CD14-positive monocyte (primary cell): ENCODE measurements at regions not wholly inside any gene's neighbourhood (a gene's known extent, or its start where the extent isn't known, plus 50 kb on each side); places are given as distances from the start of the nearest gene placed in this dataset.

Source experiments
- DNase-seq, 3 donors: peaks; one replicate each; pipeline ENCODE4 v3.0.0-alpha.2; 2011 to 2022
- H2AFZ ChIP-seq: 2 replicates; pipeline ENCODE4 v1.6.0; 2012; ENCODE audit warnings: mild to moderate bottlenecking, low read depth, low read length, inconsistent platforms; ENCODE audit not compliant: insufficient read depth, poor library complexity, severe bottlenecking
- H3K27ac ChIP-seq, 2 donors: 1 replicate in 1 of 2; 2 replicates in 1 of 2; pipeline ENCODE4 v1.5.1; 2012 to 2013; ENCODE audit warnings: low read length in 2 of 2, control low read depth in 1 of 2, inconsistent platforms in 1 of 2, low read depth in 1 of 2, mild to moderate bottlenecking in 1 of 2
- H3K27me3 ChIP-seq, 2 donors: one replicate each; pipeline versions ENCODE4 v1.6.0 to v1.6.1; 2011 to 2013; ENCODE audit warnings: low read length in 2 of 2; ENCODE audit not compliant: control insufficient read depth in 2 of 2, insufficient read depth in 2 of 2
- H3K36me3 ChIP-seq, 2 donors: replicated peaks in 1 of 2; 1 replicate in 1 of 2; 2 replicates in 1 of 2; pipeline versions ENCODE4 v1.5.1 to v1.6.1; 2012 to 2013; ENCODE audit warnings: low read length in 2 of 2, control low read depth in 1 of 2, inconsistent platforms in 1 of 2, mild to moderate bottlenecking in 1 of 2; ENCODE audit not compliant: insufficient read depth in 2 of 2, control insufficient read depth in 1 of 2
- H3K4me1 ChIP-seq, 2 donors: 1 replicate in 1 of 2; 2 replicates in 1 of 2; pipeline versions ENCODE4 v1.5.1 to v1.6.1; 2012 to 2013; ENCODE audit warnings: low read length in 2 of 2, control low read depth in 1 of 2, inconsistent platforms in 1 of 2, mild to moderate bottlenecking in 1 of 2, moderate library complexity in 1 of 2; ENCODE audit not compliant: insufficient read depth in 2 of 2, control insufficient read depth in 1 of 2
- H3K4me2 ChIP-seq: replicated peaks from 2 replicates; pipeline ENCODE3; 2012; ENCODE audit warnings: low read length, moderate library complexity, mild to moderate bottlenecking; ENCODE audit not compliant: poor library complexity, severe bottlenecking; ENCODE audit errors: extremely low read depth
- H3K4me3 ChIP-seq, 3 experiments: fragments of 200-600 bp in 1 of 3; sonication (generic) in 1 of 3; replicated peaks in 1 of 3; 1 replicate in 2 of 3; 2 replicates in 1 of 3; pipeline ENCODE4 v1.5.1; 2011 to 2013; ENCODE audit warnings: low read length in 3 of 3, mild to moderate bottlenecking in 3 of 3, control low read depth in 2 of 3, low read depth in 2 of 3, inconsistent platforms in 1 of 3, moderate library complexity in 1 of 3
- H3K79me2 ChIP-seq: 2 replicates; pipeline ENCODE4 v1.6.0; 2012; ENCODE audit warnings: mild to moderate bottlenecking, control low read depth, inconsistent platforms, low read length, moderate library complexity; ENCODE audit not compliant: insufficient read depth
- H3K9ac ChIP-seq: 2 replicates; pipeline ENCODE4 v1.6.0; 2017; ENCODE audit warnings: low read length, mild to moderate bottlenecking; ENCODE audit not compliant: insufficient read depth, poor library complexity, severe bottlenecking
- H3K9me3 ChIP-seq, 2 donors: replicated peaks in 1 of 2; 1 replicate in 1 of 2; 2 replicates in 1 of 2; pipeline versions ENCODE4 v1.5.1 to v1.6.1; 2012 to 2013; ENCODE audit warnings: low read length in 2 of 2, control low read depth in 1 of 2; ENCODE audit not compliant: control insufficient read depth in 1 of 2, insufficient read depth in 1 of 2
- H4K20me1 ChIP-seq: 2 replicates; pipeline ENCODE4 v1.6.0; 2012; ENCODE audit warnings: mild to moderate bottlenecking, low read length, control low read depth, moderate library complexity; ENCODE audit not compliant: insufficient read depth
- H3K27ac Mint-ChIP-seq, 7 donors: one replicate each; pipeline ENCODE4 v1.8.0; 2020; ENCODE audit warnings: mild to moderate bottlenecking in 7 of 7, mixed read lengths in 7 of 7, moderate library complexity in 6 of 7, inconsistent platforms in 2 of 7
- H3K27me3 Mint-ChIP-seq, 3 donors: one replicate each; pipeline ENCODE4 v1.8.0; 2021 to 2022; ENCODE audit warnings: low read depth in 3 of 3, mild to moderate bottlenecking in 3 of 3, mixed read lengths in 3 of 3, moderate library complexity in 3 of 3, inconsistent platforms in 1 of 3
- H3K36me3 Mint-ChIP-seq, 2 donors: one replicate each; pipeline ENCODE4 v1.8.0; 2020; ENCODE audit warnings: mixed read lengths in 2 of 2, inconsistent platforms in 1 of 2, mild to moderate bottlenecking in 1 of 2
- H3K4me1 Mint-ChIP-seq: one replicate; pipeline ENCODE4 v1.8.0; 2020; ENCODE audit warnings: mild to moderate bottlenecking, mixed read lengths
- H3K4me3 Mint-ChIP-seq, 2 donors: one replicate each; pipeline ENCODE4 v1.8.0; 2020; ENCODE audit warnings: mild to moderate bottlenecking in 2 of 2, mixed read lengths in 2 of 2, moderate library complexity in 1 of 2
- H3K9me3 Mint-ChIP-seq, 7 donors: one replicate each; pipeline ENCODE4 v1.8.0; 2020 to 2022; ENCODE audit warnings: mixed read lengths in 7 of 7, mild to moderate bottlenecking in 6 of 7, moderate library complexity in 6 of 7, inconsistent platforms in 2 of 7
- CTCF ChIP-seq: fragments of 200-600 bp; IDR thresholded peaks from one replicate; pipeline ENCODE4 v1.8.0; 2022; ENCODE audit warnings: antibody characterized with exemption, mild to moderate bottlenecking
- WGBS: methylation state at CpG from one replicate; pipeline ENCODE4 v1.1.5; 2013; ENCODE audit warnings: missing lambda C conversion rate; ENCODE audit not compliant: insufficient coverage; 5-methylcytosine and 5-hydroxymethylcytosine counted together
- intact Hi-C, 2 donors: fragments of 100-400 bp; cut with micrococcal nuclease; formaldehyde crosslinking; loops; one replicate each; pipeline versions ENCODE4 v1.15.0 to v1.15.1; 2023

- no CpG with 5 or more reads among the region's 7 CpGs for WGBS
- peak overlapping the region in 1 of 7 donors; percentile 42 for H3K27ac Mint-ChIP-seq
- H3K27me3 ChIP-seq: no peaks in the 10 kb centered on the region
- H3K27ac ChIP-seq: no peak overlapping the region
- H3K79me2 ChIP-seq: no peaks in the 10 kb centered on the region
- intact Hi-C loops: no loop called here
- H3K4me3 ChIP-seq: no peak overlapping the region
- no peaks in the 10 kb centered on the region for H3K36me3 ChIP-seq
- no peak overlapping the region for H3K4me2 ChIP-seq
- H3K36me3 Mint-ChIP-seq: no peaks in the 10 kb centered on the region
- no peaks in the 10 kb centered on the region for H3K9me3 ChIP-seq
- H3K4me1 ChIP-seq: peaks cover 28 to 31% of the 10 kb centered on the region in 2 donors
- DNase-seq: no peak
- peaks cover 26% of the 10 kb centered on the region for H3K4me1 Mint-ChIP-seq
- H2AFZ ChIP-seq: no peak overlapping the region
- H4K20me1 ChIP-seq: no peaks in the 10 kb centered on the region
- no peak for TF ChIP-seq CTCF
- peaks cover 0 to 3% (median 0%) of the 10 kb centered on the region in 7 donors for H3K9me3 Mint-ChIP-seq
- no peak overlapping the region for H3K9ac ChIP-seq
- peaks cover 3 to 16% (median 3%) of the 10 kb centered on the region in 3 donors for H3K27me3 Mint-ChIP-seq
- H3K4me3 Mint-ChIP-seq: no peak overlapping the region
Observed at GRCh38 chrX:40418146-40418812, 162.5 kb upstream of the ATP6AP2 start.

- Mint-ChIP-seq H3K27ac (no peak overlapping the region), H3K4me3 (no peak overlapping the region), H3K27me3 (peaks cover 3 to 16% (median 3%) of the 10 kb centered on the region in 3 donors), H3K36me3 (no peaks in the 10 kb centered on the region), H3K4me1 (peaks cover 33% of the 10 kb centered on the region), H3K9me3 (peaks cover 0 to 2% (median 0%) of the 10 kb centered on the region in 7 donors)
- no peak for DNase-seq
- no peak overlapping the region for H3K9ac ChIP-seq
- peaks cover 27 to 32% of the 10 kb centered on the region in 2 donors for H3K4me1 ChIP-seq
- no peaks in the 10 kb centered on the region for H4K20me1 ChIP-seq
- H3K27ac ChIP-seq: no peak overlapping the region
- no peak overlapping the region for H3K4me3 ChIP-seq
- peaks cover 0 to 2% of the 10 kb centered on the region in 2 donors for H3K27me3 ChIP-seq
- H3K9me3 ChIP-seq: no peaks in the 10 kb centered on the region
- H2AFZ ChIP-seq: no peak overlapping the region
- no peak overlapping the region for H3K4me2 ChIP-seq
- H3K79me2 ChIP-seq: no peaks in the 10 kb centered on the region
- no peaks in the 10 kb centered on the region for H3K36me3 ChIP-seq
- no peak for TF ChIP-seq CTCF
- WGBS: no CpG with 5 or more reads among the region's 4 CpGs
- intact Hi-C loops: no loop called here
Observed at GRCh38 chrX:40415675-40416074, 165.1 kb upstream of the ATP6AP2 start.
